GM21515 (cell line): ENCODE measurements at regions not wholly inside any gene's neighbourhood (a gene's known extent, or its start where the extent isn't known, plus 50 kb on each side); places are given as distances from the start of the nearest gene placed in this dataset.

Experiments used
- ATAC-seq: cut with Tn5 transposase; IDR thresholded peaks from one replicate; pipeline ENCODE4 v1.9.1; 2021; ENCODE audit not compliant: unreplicated experiment

DNA sequence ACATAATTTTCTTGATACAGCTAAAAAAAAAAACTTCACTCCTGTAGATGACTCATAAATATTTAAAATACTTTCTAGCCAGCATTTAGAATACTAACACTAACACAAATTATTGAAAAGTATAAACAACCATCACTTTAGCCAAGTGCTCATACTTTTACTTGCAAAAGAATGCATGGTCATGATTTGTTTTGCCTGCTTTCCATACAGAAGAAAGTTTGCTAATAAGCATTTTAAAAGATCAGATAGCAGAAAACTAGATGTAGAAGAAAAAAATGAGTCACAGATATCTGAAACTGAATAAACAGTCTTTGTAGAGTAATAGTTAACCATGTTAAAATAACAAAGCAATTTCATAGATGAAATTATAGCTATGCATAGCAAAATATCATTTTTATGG, 2280.4 kb upstream of the PCDH20 start:
- ATAC-seq = no peak

DNA sequence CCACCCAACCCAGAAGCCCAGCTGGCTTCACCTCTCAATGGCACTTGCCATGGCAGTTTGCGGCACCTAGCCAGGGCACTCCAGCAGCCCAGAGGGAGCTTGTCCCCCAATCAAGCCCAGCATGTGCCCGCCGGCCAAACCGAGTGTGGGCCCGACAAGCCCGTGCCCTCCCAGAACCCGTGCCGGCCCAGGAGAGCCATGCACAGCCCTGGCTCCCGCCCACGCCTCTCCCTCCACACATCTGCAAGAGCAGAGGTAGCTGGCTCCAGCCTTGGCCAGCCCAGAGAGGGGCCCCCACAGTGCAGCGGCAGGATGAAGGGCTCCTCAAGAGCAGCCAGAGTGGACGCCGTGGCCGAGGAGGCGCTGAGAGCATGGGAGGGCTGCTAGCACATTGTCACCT, 2278.0 kb upstream of the PCDH20 start:
- ATAC-seq = no peak

GRCh38 chr13:63691474-63691873, 2275.8 kb upstream of the PCDH20 start:
- ATAC-seq = no peak

GRCh38 chr13:63690672-63691071, 2275.0 kb upstream of the PCDH20 start:
- ATAC-seq = no peak

- ATAC-seq = no peak
These were observed 2269.2 kb upstream of the PCDH20 start for GRCh38 chr13:63684822-63685221.

GRCh38 chr13:63680704-63681103, 2265.1 kb upstream of the PCDH20 start:
- no peak for ATAC-seq

GRCh38 chr13:63671296-63671695, 2255.6 kb upstream of the PCDH20 start:
- no peak for ATAC-seq

DNA sequence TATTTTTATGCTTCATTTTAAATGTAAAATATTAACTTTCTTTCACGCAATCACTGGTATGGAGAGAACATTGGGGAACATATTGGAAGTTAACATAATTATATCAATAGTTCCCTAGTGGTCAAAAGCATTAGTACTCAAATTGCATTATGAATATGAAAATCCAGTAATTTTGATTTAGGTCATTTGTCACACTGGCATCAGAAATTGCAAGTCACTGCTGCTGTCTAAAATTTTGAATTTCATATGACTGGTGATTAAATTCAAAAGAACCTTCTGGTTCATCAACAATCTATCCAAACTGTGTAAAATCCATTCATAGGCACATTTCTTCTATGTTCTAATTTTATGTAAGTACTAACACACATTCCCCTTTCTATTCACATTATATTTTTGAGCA, 2235.7 kb upstream of the PCDH20 start:
- no peak for ATAC-seq

GRCh38 chr13:63643543-63643942, 2227.9 kb upstream of the PCDH20 start:
- ATAC-seq = no peak

- no peak for ATAC-seq
These were observed 2220.8 kb upstream of the PCDH20 start for GRCh38 chr13:63636316-63636993.

DNA sequence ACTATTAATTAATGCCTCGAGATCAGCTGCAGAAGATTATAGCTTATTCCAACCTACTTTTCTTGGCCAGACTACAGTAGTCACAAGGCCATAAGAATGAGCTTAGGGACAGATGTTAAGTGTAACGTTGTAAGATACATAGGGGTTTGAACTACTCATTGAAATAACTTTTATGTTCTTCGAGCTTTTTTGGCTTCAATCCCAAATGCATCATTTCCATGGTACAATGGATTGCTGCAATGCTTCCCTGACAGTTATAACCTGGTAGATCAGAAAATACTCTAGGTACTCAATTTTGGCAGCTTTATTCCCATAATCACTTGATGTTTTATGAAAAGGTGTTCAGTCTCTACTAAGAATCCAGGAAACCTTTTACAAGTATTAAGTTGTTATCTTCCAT, 2216.7 kb upstream of the PCDH20 start:
- ATAC-seq = no peak

GRCh38 chr13:63631006-63631405, 2215.4 kb upstream of the PCDH20 start:
- no peak for ATAC-seq

- no peak for ATAC-seq
These were observed 2213.9 kb upstream of the PCDH20 start for GRCh38 chr13:63629591-63629990.

DNA sequence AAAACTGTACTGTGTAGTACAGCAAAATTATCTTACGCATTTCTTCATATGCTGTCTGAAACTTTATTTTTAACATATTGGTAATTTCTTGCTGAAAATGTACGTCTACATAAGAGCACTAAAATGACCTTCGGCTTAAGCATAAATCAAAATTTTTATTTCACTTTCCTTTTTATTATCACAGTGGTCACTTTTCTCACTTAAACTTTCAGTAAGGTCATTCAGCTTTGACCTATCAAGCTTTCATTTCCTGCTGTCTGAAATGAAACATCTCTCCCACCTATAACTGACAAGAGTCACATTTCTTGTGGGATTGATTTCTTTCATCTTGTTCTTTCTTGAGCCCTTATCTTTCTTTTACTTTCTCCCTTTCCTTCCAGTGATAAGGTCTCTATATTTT, 2212.7 kb upstream of the PCDH20 start:
- ATAC-seq = no peak

- ATAC-seq = no peak
These were observed 2210.2 kb upstream of the PCDH20 start for GRCh38 chr13:63625869-63626268.

GRCh38 chr13:63614874-63615612, 2199.4 kb upstream of the PCDH20 start:
- ATAC-seq = no peak

DNA sequence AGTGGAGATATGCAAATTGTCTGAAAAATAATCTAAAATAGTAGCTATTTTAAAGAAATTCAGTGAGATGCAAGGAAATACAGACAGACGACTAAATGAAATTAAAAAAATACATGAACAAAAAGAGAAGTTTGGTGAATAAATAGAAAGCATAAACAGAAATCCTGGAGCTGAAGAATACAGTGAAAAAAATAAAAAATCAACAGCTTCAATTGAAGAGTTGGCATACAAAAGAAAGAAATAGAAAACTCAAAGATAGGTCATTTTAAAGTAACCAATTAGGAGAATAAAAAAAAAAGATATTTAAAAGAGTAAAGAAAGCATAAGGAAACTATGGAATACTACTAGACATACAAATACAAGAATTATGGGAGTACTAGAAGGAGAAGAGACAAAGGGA, 2191.5 kb upstream of the PCDH20 start:
- ATAC-seq = no peak

- ATAC-seq = no peak
These were observed 2190.3 kb upstream of the PCDH20 start for GRCh38 chr13:63605962-63606361.

- no peak for ATAC-seq
These were observed 2189.8 kb upstream of the PCDH20 start for GRCh38 chr13:63605403-63605802.

DNA sequence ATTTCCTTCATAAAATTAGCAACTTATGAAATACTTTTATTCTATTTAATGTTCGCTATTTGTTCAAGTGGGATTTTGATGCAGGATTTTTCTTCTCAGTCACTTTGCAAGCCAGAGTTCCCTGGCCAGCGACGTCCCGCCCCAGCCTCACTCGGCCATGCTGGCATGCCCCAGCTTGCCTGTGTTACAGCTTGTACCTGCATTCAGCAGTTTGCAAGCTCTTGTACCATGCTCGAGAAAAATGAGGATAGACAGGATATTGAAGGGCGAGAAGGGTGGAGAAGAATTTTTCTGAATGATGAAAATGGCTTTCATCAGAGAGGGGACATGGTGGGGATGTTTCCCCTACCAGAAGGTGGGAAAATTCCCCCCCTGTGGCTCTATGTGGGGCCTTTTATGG, 2180.2 kb upstream of the PCDH20 start:
- no peak for ATAC-seq

- ATAC-seq = no peak
These were observed 2170.8 kb upstream of the PCDH20 start for GRCh38 chr13:63586467-63586866.

- no peak for ATAC-seq
These were observed 2163.1 kb upstream of the PCDH20 start for GRCh38 chr13:63578796-63579195.

- no peak for ATAC-seq
These were observed 2151.4 kb upstream of the PCDH20 start for GRCh38 chr13:63567031-63567430.
